Right lobe of liver (tissue), 6 donors: ENCODE measurements at regions not wholly inside any gene's neighbourhood (a gene's known extent, or its start where the extent isn't known, plus 50 kb on each side); places are given as distances from the start of the nearest gene placed in this dataset.
"Not testable (repeated sequence)": the region's sequence is repeated elsewhere in the genome, so short reads cannot be mapped to it uniquely, and the experiment has no call there.

ENCODE experiments used
- ATAC-seq, 4 donors: fragments of 200-7000 bp; cut with Tn5 transposase; one replicate each; pipeline ENCODE4 v1.9.1; 2020; ENCODE audit warnings: mild to moderate bottlenecking in 4 of 4, moderate library complexity in 4 of 4
- DNase-seq, 3 donors: peaks; one replicate each; pipeline ENCODE4 v3.0.0-alpha.2; 2020
- H3K27ac ChIP-seq, 3 donors: fragments of 200-600 bp; one replicate each; pipeline ENCODE4 v1.8.0; 2022
- H3K27me3 ChIP-seq, 2 donors: fragments of 200-600 bp; one replicate each; pipeline ENCODE4 v1.8.0; 2022
- H3K36me3 ChIP-seq, 4 donors: fragments of 200-600 bp; sonication (generic) in 1 of 4; one replicate each; pipeline versions ENCODE4 v1.5.1 to v1.8.0; 2017 to 2022; ENCODE audit warnings: control low read depth in 1 of 4
- H3K4me1 ChIP-seq, 4 donors: fragments of 200-600 bp; sonication (generic) in 1 of 4; one replicate each; pipeline versions ENCODE4 v1.5.1 to v1.8.0; 2017 to 2022; ENCODE audit warnings: control low read depth in 1 of 4
- H3K4me3 ChIP-seq, 3 donors: fragments of 200-600 bp; one replicate each; pipeline ENCODE4 v1.8.0; 2022
- H3K9me3 ChIP-seq, 4 donors: fragments of 200-600 bp; sonication (generic) in 1 of 4; one replicate each; pipeline versions ENCODE4 v1.5.1 to v1.8.0; 2017 to 2022; ENCODE audit warnings: control low read depth in 1 of 4
- CTCF ChIP-seq, 4 donors: fragments of 200-600 bp in 3 of 4; fragments of 450-650 bp in 1 of 4; IDR thresholded peaks; one replicate each; pipeline versions ENCODE4 v1.5.1 to v1.8.0; 2016 to 2022; ENCODE audit warnings: antibody characterized with exemption in 4 of 4, mild to moderate bottlenecking in 2 of 4
- POLR2A ChIP-seq: fragments of 450-650 bp; IDR thresholded peaks from one replicate; pipeline ENCODE4 v1.6.1; 2017; ENCODE audit warnings: antibody characterized with exemption, mild to moderate bottlenecking
- WGBS: methylation state at CpG from one replicate; pipeline ENCODE4 v1.1.6; 2018; ENCODE audit warnings: low coverage, low lambda C conversion rate; ENCODE audit not compliant: insufficient coverage; ENCODE audit errors: missing lambda C conversion rate; 5-methylcytosine and 5-hydroxymethylcytosine counted together
- intact Hi-C, 2 donors: fragments of 100-400 bp; cut with DNase I; formaldehyde crosslinking; loops; one replicate each; pipeline versions ENCODE4 v1.11.2 to v1.14.1; 2022
- donor health status: DM: no; HTN: yes; CAD: no.
- donor health status: DM: no; HTN: no; CAD: no.
- donor health status: DM: no; HTN: no; CAD: no.
- donor health status: DM: no; HTN: yes; CAD: no.
- donor health status: DM: no; HTN: yes; CAD: no.

GRCh38 chr4:10803713-10804343, 119.3 kb upstream of the CLNK start:
- ATAC-seq (no peak), DNase-seq (no peak)
- WGBS = 58% methylated on average over 4 of the region's 4 CpGs
- no peaks in the 10 kb centered on the region for H3K36me3 ChIP-seq
- no peak overlapping the region for H3K27ac ChIP-seq
- H3K4me1 ChIP-seq = no peaks in the 10 kb centered on the region
- no peak overlapping the region for H3K4me3 ChIP-seq
- no peaks in the 10 kb centered on the region for H3K27me3 ChIP-seq
- no peaks in the 10 kb centered on the region for H3K9me3 ChIP-seq
- no peak for TF ChIP-seq CTCF (IDR thresholded peaks at IDR 0.05)
- TF ChIP-seq POLR2A = no peak
- intact Hi-C loops = no loop called here

GRCh38 chr4:10787365-10787764, 102.8 kb upstream of the CLNK start:
- no peak for ATAC-seq
- H3K36me3 ChIP-seq = no peaks in the 10 kb centered on the region
- intact Hi-C loops = no loop called here
- TF ChIP-seq CTCF (IDR thresholded peaks at IDR 0.05) (no peak), POLR2A (no peak)
- no peak overlapping the region for H3K27ac ChIP-seq
- no peak overlapping the region for H3K4me3 ChIP-seq
- H3K27me3 ChIP-seq = no peaks in the 10 kb centered on the region
- no peak for DNase-seq
- H3K4me1 ChIP-seq = no peaks in the 10 kb centered on the region
- no peaks in the 10 kb centered on the region for H3K9me3 ChIP-seq

DNA sequence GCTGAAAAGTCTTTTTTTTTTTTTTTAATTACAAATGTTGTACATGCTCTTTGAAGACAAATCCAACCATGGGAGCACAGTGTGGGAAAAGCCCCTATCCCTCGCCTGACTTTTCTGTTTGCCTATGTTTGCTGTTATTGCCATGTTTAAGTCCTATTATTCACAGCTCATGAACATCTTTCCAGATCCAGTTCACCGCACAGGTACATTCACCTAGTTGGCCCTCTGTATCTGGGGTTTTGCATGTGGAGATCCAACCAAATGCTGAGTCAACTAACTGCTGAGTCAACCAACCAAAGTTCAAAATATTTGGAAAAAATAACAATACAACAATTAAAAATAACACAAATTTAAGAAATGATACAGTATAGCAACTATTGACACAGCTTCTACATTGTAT, 100.1 kb upstream of the CLNK start:
- no peak overlapping the region for H3K4me3 ChIP-seq
- intact Hi-C loops = no loop called here
- H3K27ac ChIP-seq = no peak overlapping the region
- DNase-seq = no peak
- ATAC-seq = no peak
- no peaks in the 10 kb centered on the region for H3K9me3 ChIP-seq
- 86% methylated on average over 2 of the region's 2 CpGs for WGBS
- no peaks in the 10 kb centered on the region for H3K27me3 ChIP-seq
- H3K36me3 ChIP-seq = no peaks in the 10 kb centered on the region
- TF ChIP-seq POLR2A (no peak), CTCF (IDR thresholded peaks at IDR 0.05) (no peak)
- H3K4me1 ChIP-seq = no peaks in the 10 kb centered on the region

GRCh38 chr4:10783351-10783750, 98.8 kb upstream of the CLNK start:
- no peak overlapping the region for H3K4me3 ChIP-seq
- WGBS = 49% methylated on average over 3 of the region's 3 CpGs
- no peaks in the 10 kb centered on the region for H3K36me3 ChIP-seq
- TF ChIP-seq CTCF (IDR thresholded peaks at IDR 0.05) = no peak
- no peak for TF ChIP-seq POLR2A
- DNase-seq (no peak), ATAC-seq (no peak)
- no peaks in the 10 kb centered on the region for H3K4me1 ChIP-seq
- no peaks in the 10 kb centered on the region for H3K27me3 ChIP-seq
- intact Hi-C loops = no loop called here
- no peak overlapping the region for H3K27ac ChIP-seq
- no peaks in the 10 kb centered on the region for H3K9me3 ChIP-seq

DNA sequence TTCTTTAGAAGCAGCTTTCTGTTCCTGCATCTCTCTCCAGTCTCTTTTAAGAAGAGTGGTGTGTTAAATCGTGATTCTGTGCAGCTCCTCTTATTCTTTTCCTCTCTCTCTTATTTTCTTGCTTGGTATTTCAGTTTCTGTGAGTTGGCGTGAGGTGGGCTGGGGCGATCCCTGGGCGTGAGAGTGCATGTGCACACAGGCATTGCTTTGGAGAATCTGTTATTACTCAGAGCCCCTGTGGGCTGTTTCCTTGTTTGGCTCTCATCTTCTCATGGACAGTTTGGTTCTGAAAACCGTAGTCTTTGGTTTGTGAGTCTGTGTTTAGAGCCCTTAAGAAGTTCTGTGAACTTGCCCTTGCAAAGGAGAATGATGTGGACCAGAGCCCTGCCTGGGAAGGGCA, 97.2 kb upstream of the CLNK start:
- no peak overlapping the region for H3K4me3 ChIP-seq
- no peak overlapping the region for H3K27ac ChIP-seq
- H3K4me1 ChIP-seq = no peaks in the 10 kb centered on the region
- ATAC-seq = no peak
- no peaks in the 10 kb centered on the region for H3K36me3 ChIP-seq
- no peaks in the 10 kb centered on the region for H3K9me3 ChIP-seq
- no peaks in the 10 kb centered on the region for H3K27me3 ChIP-seq
- 47% methylated on average over 5 of the region's 5 CpGs for WGBS
- intact Hi-C loops = no loop called here
- TF ChIP-seq POLR2A (no peak), CTCF (IDR thresholded peaks at IDR 0.05) (no peak)
- no peak for DNase-seq

DNA sequence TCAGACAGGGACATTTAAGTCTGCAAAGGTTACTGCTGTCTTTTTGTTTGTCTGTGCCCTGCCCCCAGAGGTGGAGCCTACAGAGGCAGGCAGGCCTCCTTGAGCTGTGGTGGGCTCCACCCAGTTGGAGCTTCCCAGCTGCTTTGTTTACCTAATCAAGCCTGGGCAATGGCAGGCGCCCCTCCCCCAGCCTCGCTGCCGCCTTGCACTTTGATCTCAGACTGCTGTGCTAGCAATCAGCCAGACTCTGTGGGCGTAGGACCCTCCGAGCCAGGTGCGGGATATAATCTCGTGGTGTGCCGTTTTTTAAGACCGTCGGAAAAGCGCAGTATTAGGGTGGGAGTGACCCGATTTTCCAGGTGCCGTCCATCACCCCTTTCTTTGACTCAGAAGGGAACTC, 96.2 kb upstream of the CLNK start:
- ATAC-seq, H3K27me3 ChIP-seq, H3K4me1 ChIP-seq, H3K36me3 ChIP-seq, H3K9me3 ChIP-seq, H3K4me3 ChIP-seq, H3K27ac ChIP-seq, intact Hi-C loops, DNase-seq: not testable (repeated sequence)
- WGBS = no CpG with 5 or more reads among the region's 13 CpGs

- intact Hi-C loops, ATAC-seq, H3K27ac ChIP-seq, H3K36me3 ChIP-seq, DNase-seq, H3K9me3 ChIP-seq, H3K27me3 ChIP-seq, H3K4me1 ChIP-seq, H3K4me3 ChIP-seq: not testable (repeated sequence)
- 100% methylated on average over 2 of the region's 4 CpGs for WGBS
These were observed 90.6 kb upstream of the CLNK start for GRCh38 chr4:10775132-10775531.
